HG03354 (cell line): ENCODE measurements at regions not wholly inside any gene's neighbourhood (a gene's known extent, or its start where the extent isn't known, plus 50 kb on each side); places are given as distances from the start of the nearest gene placed in this dataset.
"Not testable (repeated sequence)": the region's sequence is repeated elsewhere in the genome, so short reads cannot be mapped to it uniquely, and the experiment has no call there.

Source experiments
- ATAC-seq: cut with Tn5 transposase; IDR thresholded peaks from one replicate; pipeline ENCODE4 v1.9.1; 2021; ENCODE audit warnings: mild to moderate bottlenecking; ENCODE audit not compliant: unreplicated experiment, poor library complexity, severe bottlenecking

DNA sequence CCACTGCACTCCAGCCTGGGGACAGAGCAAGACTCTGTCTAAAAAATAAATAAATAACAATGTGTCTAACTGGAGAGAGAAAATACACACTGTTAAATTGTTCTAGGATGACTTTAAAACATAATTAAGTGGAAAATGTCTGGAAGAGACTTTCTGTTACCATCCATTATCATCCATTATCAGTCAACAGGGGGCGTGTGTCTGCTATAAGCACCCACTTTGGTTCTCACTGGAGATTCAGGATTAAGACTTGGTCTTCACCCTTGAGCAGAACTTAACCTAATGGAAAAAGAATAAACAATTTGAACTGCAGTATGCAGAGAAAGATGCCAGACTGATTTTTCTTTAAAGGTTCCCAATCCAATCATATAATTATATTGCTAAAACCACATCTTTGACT, 999.8 kb upstream of the GYPC start:
- ATAC-seq: no peak

DNA sequence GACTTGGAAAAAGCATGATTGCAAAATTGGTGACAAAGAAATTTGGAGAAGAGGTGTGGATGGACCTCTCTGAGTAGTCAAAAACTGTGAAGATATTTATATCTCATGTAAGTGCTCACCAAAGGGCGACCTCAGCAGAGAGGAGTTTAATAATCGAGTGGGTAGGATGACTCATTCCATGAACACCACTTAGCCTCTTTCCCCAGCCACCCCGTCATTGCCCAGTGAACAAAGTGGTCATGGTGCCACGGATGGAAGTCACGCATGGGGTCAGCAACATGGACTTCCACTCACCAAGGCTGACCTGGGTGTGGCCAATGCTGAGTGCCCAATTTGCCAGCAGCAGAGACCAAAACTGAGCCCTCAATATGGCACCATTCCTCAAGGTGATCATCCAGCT, 997.4 kb upstream of the GYPC start:
- no peak for ATAC-seq

DNA sequence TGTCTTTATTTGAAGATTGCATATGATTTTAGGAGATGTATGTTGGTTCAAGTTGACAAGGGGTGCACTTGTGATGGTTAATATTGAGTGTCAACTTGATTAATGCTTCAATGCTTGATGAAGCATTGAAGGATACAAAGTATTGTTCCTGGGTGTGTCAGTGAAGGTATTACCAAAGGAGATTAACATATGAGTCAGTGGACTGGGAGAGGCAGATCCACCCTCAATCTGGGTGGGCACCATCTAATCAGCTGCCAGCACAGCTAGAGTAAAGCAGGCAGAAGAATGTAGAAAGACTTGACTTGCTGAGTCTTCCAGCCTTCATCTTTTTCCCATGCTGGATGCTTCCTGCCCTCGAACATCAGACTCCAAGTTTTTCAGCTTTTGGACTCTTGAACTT, 995.6 kb upstream of the GYPC start:
- ATAC-seq: not testable (repeated sequence)

DNA sequence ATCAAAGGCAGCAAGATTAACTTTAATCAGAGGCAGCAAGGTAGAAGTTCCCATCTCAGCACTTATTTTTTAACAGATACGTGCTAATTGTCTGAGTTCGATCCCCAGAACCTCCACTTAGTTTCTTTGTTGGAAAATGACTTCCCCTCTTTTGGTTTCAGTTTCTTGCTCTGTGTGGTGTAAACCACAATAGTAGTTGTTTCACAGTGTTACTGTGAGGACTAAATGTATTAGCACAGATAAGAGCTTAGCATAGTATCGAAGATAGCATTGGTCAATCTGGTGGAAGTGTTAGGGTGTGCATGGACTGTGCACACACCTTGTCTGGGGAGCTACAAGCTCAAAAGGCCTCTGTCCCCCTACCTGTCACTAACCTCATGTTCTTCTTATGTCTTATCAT, 988.3 kb upstream of the GYPC start:
- no peak for ATAC-seq

DNA sequence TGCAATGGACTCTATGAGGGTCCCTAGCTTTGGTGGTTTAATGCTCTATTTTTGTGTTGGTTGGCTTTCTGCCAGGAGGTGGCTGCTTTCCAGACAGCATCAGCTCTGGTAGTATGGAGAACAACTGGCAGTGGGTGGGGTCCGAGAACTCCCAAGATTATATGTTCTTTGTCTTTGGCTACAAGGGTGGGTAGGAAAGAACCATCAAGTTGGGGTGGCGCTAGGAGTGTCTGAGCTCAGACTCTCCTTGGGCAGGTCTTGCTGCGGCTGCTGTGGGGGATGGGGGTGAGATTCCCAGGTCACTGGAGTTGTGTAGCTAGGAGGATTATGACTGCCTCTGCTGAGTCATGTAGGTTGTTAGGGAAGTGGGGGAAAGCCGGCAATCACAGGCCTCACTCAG, 976.1 kb upstream of the GYPC start:
- ATAC-seq: no peak

DNA sequence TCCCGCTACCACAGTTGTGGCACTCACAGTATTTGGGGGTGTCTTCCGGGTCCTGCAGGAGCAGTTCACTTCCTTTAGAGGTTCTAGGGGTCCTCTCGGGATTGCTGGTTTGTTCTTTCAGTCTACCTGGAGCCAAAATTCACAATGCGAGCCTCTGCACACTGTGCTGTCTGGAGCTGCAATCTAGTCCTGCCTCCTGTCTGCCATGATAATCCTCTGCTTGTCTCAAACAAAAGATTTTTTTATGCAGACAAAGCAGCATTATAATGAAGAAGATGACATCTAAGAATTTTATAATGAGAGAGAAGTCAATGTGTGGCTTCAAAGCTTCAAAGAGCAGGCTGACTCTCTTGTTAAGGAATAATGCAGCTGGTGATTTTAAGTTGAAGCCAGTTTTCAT, 975.1 kb upstream of the GYPC start:
- no peak for ATAC-seq

DNA sequence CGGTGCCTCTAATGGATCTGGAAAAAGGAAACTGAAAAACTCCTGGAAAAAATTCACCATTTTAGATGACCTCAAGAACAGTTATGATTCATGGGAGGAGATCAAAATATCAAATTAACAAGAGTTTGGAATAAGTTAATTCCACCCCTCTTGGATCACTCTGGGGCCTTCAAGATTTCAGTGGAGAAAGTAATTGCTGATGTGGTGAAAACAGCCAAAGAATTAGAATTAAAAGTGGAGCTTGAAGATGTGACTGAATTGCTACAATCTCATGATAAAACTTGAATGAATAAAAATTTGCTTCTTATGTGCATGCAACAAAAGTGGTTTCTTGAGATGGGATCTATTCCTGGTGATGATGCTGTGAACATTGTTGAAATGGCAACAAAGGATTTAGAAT, 974.4 kb upstream of the GYPC start:
- ATAC-seq: no peak

DNA sequence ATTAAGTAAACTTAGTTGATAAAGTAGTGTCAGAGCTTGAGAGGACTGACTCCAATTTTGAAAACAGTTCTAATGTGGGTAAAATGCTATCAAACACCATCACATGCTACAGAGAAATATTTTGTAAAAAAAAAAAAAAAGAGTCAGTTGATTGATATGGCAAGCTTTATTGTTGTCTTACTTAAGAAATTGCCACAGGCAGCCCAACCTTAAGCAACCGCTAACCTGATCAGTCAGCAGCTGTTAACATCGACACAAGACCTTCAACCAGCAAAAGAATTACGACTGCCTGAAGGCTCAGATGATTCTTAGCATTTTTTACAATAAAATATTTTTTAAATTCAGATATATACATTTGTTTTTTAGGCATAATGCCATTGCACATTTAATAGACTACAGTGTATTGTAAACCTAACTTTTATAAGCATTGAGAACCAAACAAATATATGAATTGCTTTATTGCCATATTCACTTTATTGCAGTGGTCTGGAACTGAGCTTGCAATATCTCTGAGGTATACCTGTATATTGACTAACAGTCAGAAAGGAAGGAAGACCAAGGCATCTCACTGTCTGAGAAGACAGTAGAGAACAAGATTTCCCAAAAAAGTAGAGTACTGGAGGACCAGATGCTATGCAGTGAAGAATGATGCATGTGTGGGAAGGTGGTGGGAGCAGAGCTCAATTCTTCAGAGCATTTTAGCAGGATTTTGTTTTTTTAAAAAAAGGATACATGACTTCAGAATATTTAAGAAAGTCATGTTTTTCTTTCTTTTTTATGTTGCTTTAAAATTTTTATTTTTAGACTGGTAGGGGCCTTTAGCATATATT, 973.8 kb upstream of the GYPC start:
- ATAC-seq: no peak

DNA sequence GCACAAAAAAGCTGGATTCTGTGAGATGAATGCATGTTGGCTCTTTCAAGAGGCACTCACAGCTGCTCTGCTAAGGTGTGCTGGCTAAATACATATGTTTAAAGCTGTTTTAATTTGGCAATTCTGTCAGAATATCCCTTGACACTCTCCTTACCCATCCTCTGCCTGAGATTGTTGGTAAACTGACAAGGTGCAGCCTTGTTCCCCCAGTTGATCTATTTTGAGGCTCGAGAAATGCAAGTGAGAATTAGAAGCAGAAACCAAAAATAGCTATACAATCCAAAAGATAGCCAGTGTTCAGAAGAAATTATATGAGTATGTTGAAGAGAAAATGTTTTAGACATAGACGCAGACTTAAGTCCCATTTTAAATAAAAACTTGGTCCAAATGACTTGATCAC, 971.7 kb upstream of the GYPC start:
- no peak for ATAC-seq

DNA sequence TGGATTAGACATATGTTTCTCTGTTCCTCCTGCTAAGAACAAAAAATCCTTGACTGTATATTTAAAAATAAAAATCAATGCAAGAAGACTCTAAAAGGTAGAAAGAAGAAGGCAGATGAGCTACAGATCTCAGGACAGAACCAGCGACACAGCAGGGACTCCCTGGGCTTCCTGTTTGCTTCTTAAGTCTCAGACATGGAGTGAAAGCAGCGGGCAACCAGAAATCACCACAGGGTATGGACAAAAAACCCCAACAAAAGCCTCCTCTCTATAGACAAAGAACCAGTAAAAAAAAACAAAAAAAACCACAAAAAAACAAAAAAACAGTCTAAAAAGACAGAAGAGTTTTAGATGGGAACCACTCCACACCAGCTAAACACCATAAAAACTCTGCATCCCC, 971.0 kb upstream of the GYPC start:
- ATAC-seq: no peak

DNA sequence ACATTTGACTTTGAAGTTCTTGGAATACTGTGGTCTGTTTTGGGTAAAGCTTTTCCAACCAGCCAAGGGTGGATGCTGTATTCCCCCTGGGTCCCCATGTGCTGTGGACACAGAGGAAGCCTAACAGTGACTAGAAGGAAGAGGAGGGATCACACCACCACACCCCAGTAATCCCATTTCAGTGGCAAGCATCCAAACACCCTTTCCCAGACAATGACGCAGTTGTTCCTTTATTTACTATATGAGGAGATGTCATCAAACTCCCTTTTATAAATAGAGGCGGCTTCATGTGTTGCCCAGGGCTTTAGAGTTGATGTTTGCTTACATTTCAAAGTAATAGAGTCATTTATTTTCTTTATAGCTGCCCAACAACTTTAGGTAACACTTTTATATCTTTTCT, 959.4 kb upstream of the GYPC start:
- no peak for ATAC-seq

DNA sequence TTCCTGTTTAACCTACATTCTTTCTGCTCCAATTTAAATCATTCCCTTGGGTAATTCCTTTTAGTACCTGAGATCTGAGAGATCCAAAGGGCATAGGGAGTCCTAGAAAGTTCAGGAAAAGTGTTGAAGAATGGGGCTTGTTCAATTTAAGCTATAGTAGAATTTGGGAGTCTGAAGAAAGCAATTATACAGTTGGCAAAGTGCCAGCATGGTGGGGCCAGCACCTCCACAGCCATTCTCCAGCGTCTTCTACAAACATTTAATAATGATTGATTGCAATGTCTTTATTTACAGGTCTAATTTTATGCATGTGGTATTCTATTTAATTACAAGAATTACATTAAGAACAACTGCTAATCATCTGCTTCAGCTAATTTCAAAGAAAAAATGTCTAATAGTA, 957.7 kb upstream of the GYPC start:
- ATAC-seq: no peak

DNA sequence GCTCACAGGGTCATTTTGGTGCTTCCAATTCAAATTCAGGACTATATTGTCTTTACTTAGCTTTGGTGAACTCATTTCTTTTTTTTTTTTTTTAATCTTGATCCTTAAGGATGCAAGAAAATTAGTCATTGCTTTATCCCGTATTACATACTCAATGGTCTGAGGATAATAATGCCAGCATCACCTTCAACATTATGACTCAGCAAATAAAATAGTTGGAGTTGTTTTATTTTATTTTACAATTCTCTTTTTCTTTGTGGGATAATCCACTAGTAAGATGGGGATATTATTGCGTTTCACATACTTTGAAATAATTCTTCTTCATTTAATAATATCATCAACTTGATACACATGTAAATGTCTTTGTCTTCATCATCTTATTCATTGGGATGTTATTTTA, 954.9 kb upstream of the GYPC start:
- no peak for ATAC-seq

DNA sequence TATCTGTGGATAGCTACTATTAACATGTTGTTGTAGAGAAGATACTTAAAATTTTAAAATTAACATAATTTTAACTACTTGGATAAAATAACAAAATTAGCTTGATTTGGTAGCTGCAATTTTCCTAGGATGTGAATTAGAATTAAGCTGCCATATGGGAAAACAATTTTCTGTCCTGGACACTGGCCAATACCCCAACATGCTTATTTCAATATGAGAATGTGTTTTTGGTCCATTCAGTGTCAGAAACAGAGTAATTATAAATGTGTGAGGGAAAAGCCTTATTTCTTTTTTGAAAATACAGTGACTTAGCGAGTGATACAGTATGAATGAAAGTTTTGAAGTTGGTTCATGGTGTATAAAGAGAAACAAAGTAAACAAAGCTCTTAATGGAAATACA, 948.3 kb upstream of the GYPC start:
- ATAC-seq: no peak

DNA sequence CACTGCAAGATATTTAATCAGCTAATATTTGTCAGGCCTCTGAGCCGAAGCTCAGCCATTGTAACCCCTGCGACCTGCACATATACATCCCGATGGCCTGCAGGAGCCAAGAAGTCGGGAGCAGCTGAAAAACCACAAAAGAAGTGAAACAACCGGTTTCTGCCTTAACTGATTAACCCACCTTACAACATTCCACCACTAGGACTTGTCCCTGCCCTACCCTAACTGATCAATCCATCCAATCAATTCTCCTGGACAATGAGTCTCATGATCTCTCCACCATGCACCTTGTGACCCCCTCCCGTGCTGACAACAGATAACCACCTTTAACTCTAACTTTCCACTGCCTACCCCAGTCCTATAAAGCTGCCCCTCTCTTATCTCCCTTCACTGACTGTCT, 945.4 kb upstream of the GYPC start:
- ATAC-seq: no peak

DNA sequence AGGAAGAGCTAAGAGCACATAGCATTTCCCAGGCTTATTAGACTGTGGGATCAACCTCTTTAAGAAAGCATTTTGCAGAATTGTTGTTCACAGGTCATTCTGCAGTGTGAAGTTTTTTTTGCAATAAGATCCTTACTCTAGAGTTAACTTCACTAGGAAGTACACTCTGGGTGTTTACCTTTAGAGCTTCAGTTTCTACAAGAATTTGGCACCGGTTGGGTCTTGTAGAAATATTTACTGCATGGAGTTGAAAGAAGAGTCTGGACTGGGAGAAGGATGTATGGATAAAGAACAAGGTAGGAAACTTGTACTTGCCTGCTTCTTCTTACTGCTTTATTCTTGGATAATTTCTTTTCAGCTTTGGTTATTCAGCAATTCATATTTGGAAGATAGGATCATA, 944.9 kb upstream of the GYPC start:
- ATAC-seq: no peak

DNA sequence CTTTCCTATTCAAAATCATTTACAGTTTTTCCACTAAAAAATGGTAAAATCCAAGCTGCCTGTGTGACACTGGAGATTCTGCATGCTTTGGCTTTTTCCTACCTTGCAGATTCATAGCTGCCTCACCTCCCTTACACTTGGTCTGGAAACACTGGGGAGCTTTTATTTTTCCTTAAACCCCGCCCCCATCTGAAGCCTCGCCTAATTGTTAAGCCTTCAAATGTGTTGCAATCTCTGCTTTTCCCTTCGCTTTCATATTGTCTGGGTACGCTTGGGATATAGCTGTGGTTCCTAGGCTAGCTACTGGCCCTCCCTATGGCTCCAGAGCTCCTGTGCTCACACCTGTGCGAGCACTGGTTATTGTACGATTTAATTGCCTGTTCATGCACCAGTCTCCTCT, 942.4 kb upstream of the GYPC start:
- no peak for ATAC-seq

DNA sequence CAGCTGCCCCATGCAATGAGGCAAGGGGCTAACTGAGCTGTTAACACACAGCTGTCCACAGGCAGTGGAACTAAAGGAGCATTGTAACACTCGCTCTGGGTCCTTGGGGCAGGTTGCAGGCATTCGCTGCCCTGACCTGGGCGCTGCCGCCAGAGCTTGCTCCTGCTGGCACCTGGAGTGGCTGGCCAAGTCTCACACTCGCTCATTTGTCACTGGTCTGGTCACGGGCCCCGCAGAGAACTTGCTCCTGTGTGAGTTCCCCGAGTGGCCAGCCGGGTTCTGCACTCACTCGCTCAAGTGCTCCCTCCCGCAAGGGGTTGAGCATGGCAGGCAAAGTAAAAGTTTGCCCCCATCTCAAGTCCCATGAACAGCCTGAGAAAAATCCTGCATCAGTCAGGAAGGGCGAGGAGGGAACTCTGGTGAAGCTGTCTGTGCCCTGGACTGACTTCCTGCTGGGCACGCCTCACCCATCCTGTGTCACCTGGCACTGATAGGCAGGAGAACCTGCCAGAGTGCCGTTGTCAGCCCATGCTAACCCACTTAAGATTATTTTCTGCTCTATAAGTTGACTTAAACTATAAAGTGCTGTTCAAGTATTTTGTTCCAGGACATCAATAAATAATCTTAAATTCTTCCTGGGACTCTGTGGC, 934.8 kb upstream of the GYPC start:
- no peak for ATAC-seq

DNA sequence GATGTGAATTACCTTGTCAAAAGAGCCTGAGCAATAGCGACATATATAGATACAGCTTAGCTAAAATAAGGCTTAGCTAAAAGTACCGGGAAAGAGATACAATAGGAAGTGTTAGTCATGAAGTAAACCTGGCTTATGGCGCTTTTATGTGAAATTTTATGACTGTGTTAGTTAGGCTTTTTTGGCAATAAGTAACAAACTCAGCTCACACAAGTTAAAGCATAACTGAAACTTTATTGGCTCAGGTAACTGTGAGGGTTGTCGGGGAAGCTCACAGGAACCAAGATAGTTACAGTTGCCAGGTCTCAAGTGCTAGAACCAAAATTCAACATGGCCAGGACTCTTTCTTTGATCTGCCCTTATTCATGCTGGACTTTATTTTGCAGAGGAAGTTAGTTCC, 925.0 kb upstream of the GYPC start:
- no peak for ATAC-seq

DNA sequence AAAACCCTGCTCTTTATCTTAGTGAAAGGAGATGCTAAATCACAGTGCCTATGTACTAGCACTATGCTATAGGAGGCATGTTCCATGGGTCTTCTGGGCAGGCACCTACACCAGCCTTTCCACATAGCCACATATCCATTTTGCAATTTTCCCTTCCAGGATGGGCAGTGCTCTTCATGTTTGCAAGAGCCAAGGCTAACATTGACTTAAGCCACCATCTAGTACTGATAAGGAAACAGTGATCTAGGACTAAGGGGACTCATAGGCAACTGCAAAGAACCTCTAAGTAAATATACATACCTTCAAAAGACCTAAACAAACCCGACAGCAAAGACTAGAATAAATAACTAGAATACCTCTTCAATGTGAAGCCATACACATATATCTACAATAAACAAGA, 919.7 kb upstream of the GYPC start:
- ATAC-seq: no peak

DNA sequence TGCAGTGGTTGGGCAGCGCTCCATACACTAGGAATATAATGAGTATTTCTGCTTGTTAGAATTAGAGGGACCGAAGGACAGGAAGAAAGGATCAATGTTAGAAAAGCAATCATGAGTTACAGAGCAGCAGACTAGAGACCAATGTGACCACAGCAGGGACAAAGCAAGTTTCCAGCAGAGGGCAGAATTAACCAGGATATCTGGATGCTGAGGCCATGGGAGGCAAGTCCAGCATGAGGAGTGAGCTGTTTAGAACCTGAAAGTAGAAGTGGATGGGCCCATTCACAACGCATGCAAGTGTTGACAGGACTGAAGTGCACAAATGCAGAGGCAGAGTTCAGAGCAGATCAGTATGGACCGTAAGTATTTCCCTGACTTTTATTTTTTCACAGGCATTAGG, 910.4 kb upstream of the GYPC start:
- no peak for ATAC-seq
